ENCODE measurements at regions not wholly inside any gene's neighbourhood (a gene's known extent, or its start where the extent isn't known, plus 50 kb on each side); places are given as distances from the start of the nearest gene placed in this dataset.

GRCh38 chr4:77434299-77435092 lies 171.1 kb upstream of the CXCL13 start:
- TF ChIP-seq CTCF (IDR thresholded peaks at IDR 0.05) (no peak), POLR2AphosphoS5 (IDR thresholded peaks at IDR 0.05; ENCODE audit: low read depth, low read length) (no peak)

All from Panc1 (cell line).